ENCODE measurements at regions not wholly inside any gene's neighbourhood (a gene's known extent, or its start where the extent isn't known, plus 50 kb on each side); places are given as distances from the start of the nearest gene placed in this dataset.

- TF ChIP-seq SIN3A (IDR thresholded peaks at IDR 0.05; ENCODE audit: borderline replicate concordance, insufficient read depth, low read length) (no peak), FOXP2 (optimal IDR thresholded peaks at IDR 0.05; ENCODE audit: borderline replicate concordance, extremely low read depth, extremely low read length, insufficient read depth) (no peak)
These were observed 159.4 kb upstream of the GBE1 start for GRCh38 chr3:81920816-81921215.

DNA sequence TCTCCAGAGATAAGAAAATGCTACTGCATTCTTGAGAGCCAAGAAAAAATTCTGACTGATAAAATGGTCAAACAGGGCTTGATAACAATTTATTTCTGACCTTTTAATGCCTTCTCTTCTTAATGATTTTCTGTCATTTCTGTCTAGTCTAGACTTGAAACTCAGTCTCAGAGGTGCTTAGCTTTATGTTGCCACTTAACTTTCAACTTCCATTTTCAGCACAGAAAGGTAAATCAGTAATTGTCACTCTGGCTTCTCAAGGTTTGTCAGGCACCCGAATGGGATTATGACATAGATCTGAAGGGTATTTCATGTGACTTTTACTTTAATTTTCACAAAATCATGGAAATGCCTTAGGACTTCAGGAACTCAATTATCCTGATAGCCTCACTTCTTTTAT, 155.4 kb upstream of the GBE1 start:
- no peak for TF ChIP-seq POLR2AphosphoS5 (IDR thresholded peaks at IDR 0.05; ENCODE audit: low read depth, low read length)
- TF ChIP-seq FOXP2 (optimal IDR thresholded peaks at IDR 0.05; ENCODE audit: borderline replicate concordance, extremely low read depth, extremely low read length, insufficient read depth) = no peak
- TF ChIP-seq REST (IDR thresholded peaks at IDR 0.05; ENCODE audit: insufficient read depth in 1 of 2, low read depth in 2 of 2, low read length in 2 of 2) = no peak
- no peak for TF ChIP-seq SIN3A (IDR thresholded peaks at IDR 0.05; ENCODE audit: borderline replicate concordance, insufficient read depth, low read length)
- no peak for TF ChIP-seq TAF1 (IDR thresholded peaks at IDR 0.05; ENCODE audit: borderline replicate concordance, insufficient read depth, low read length)

DNA sequence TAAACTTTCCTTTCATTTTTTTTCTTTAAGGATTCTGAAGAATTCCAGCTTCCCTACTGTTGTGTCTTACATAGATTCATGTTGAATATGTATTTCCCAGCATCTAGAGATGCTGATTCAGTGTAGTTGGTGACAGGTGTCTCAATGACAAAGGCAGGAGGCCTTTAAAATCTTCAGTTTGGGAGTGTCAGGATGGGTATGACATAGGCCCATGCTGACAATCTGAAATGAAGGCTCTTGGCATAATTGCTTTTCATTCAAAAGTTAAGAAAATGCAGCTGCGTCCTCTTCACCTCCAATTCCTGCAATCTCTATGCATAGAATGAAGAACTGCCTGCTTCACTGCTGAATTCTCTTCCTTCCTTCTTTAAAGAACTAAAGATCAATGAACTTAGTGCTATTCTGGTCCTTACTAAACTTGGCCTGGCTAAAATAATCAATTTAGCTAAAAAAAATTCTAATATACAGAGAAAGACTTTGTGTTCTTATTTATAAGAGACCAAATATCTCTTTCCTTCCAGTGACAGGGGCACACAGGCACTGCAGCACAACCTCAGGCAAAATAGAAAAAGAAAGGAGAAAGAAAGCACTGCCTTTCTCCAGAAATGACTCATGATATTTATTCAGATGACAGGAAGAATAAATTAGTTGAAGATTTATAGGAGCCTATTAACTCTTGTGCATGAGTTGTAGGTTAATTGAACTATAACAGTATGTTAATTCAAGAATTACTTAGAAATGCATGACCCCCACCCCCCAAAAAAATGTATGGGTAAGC, 152.6 kb upstream of the GBE1 start:
- TF ChIP-seq REST (IDR thresholded peaks at IDR 0.05; ENCODE audit: insufficient read depth in 1 of 2, low read depth in 2 of 2, low read length in 2 of 2) = no peak
- TF ChIP-seq SIN3A (IDR thresholded peaks at IDR 0.05; ENCODE audit: borderline replicate concordance, insufficient read depth, low read length) = no peak
- TF ChIP-seq TAF1 (IDR thresholded peaks at IDR 0.05; ENCODE audit: borderline replicate concordance, insufficient read depth, low read length) = no peak
- TF ChIP-seq FOXP2 (optimal IDR thresholded peaks at IDR 0.05; ENCODE audit: borderline replicate concordance, extremely low read depth, extremely low read length, insufficient read depth) = no peak
- TF ChIP-seq POLR2AphosphoS5 (IDR thresholded peaks at IDR 0.05; ENCODE audit: low read depth, low read length) = no peak

GRCh38 chr3:81911221-81911620, 149.8 kb upstream of the GBE1 start:
- TF ChIP-seq POLR2AphosphoS5 (IDR thresholded peaks at IDR 0.05; ENCODE audit: low read depth, low read length) = no peak
- TF ChIP-seq REST (IDR thresholded peaks at IDR 0.05; ENCODE audit: insufficient read depth in 1 of 2, low read depth in 2 of 2, low read length in 2 of 2) = no peak
- TF ChIP-seq FOXP2 (optimal IDR thresholded peaks at IDR 0.05; ENCODE audit: borderline replicate concordance, extremely low read depth, extremely low read length, insufficient read depth) = no peak
- no peak for TF ChIP-seq TAF1 (IDR thresholded peaks at IDR 0.05; ENCODE audit: borderline replicate concordance, insufficient read depth, low read length)
- no peak for TF ChIP-seq SIN3A (IDR thresholded peaks at IDR 0.05; ENCODE audit: borderline replicate concordance, insufficient read depth, low read length)

DNA sequence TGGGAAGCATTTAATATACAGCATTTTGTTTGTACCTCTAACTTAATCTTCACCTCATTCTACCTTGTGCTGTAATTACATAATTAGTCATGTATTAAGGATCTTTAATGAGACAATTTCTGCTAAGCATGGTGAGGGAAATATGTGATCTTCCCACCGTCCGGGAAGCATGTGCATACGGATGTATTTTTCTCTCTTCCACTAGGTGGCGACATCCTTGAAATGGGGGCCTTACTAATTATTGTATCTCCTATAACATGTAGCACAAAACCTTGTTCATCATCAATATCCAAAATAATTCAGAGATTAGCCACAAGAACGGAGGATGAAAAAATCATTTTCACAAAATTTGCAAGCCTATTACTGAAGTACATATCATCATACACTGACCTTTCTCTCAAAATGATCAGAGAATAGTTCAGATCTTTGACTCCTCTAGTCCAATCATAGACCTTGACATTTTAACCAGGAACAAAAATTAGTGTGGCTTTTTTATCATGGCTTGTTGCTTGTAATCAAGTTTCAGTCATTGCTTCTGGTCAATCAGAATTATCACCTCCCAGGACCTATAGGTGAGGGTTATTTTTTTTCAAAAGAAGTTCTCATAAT, 148.9 kb upstream of the GBE1 start:
- no peak for TF ChIP-seq POLR2AphosphoS5 (IDR thresholded peaks at IDR 0.05; ENCODE audit: low read depth, low read length)
- TF ChIP-seq FOXP2 (optimal IDR thresholded peaks at IDR 0.05; ENCODE audit: borderline replicate concordance, extremely low read depth, extremely low read length, insufficient read depth) = no peak
- no peak for TF ChIP-seq REST (IDR thresholded peaks at IDR 0.05; ENCODE audit: insufficient read depth in 1 of 2, low read depth in 2 of 2, low read length in 2 of 2)
- TF ChIP-seq TAF1 (IDR thresholded peaks at IDR 0.05; ENCODE audit: borderline replicate concordance, insufficient read depth, low read length) = no peak
- TF ChIP-seq SIN3A (IDR thresholded peaks at IDR 0.05; ENCODE audit: borderline replicate concordance, insufficient read depth, low read length) = no peak
